GM18907 (cell line): ENCODE measurements at regions not wholly inside any gene's neighbourhood (a gene's known extent, or its start where the extent isn't known, plus 50 kb on each side); places are given as distances from the start of the nearest gene placed in this dataset.

Experiments used
- ATAC-seq: cut with Tn5 transposase; IDR thresholded peaks from one replicate; pipeline ENCODE4 v1.9.1; 2021; ENCODE audit warnings: mild to moderate bottlenecking, moderate library complexity; ENCODE audit not compliant: unreplicated experiment

DNA sequence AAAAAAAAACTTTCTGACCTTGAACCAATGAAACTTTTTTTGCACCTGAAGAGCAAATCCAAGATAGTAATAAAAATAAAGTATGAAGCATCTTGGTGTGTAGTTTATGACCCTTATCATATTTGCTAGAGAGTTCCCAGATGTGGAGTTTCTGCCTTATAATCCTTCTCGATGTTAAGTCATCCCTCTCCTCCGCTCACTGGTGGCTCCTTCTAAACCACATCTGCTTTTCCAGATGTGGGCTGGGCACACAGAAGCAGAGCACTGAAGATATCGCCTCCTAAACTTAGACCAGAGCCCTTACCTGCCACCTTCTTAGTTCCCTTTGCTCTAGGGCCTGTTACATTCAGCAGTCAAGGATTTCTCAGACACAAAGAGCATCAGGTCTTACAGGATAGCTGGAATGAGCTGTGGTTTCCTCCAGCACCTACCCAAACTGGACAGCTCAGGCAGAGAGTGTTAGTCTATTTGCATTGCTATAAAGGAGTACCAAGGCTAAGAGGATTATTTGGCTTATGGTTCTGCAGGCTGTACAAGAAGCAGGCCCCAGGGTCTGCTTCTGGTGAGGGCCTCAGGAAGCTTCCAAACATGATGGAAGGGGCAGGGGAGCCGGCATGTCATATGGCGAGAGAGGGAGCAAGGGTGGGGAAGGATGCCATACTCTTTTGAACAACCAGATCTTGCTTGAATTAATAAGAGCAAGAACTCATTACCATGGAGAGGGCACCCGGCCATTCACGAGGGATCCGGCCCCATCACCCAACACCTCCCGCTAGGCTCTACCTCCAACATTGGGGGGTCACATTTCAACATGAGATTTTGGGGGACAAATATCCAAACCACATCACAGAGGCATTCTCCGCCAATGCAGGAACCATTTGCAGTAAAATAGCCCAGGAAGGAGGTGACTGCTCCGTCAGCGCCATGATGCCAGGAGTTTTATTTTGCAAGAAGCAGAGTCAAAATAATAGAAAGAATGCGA, 75.6 kb upstream of the HELT start:
- ATAC-seq: no peak

DNA sequence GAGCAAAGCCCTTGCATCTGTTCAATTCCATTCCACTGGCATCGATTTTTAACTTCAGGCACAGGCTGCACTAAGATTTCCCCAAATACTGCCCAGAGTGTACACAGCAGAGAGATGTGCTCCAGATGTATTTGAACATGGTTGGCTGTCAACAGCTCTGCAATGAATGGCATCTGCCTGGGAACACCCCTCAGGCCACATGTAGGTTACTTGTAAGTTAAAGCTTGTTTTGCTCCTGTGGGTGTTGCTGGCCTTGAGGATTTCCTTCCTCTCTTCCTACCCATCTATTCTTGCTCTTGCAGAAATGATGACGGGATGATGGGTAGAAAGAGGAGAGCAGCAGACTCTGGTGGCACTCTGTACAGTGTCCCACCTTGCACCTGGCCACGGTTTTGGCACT, 69.3 kb upstream of the HELT start:
- ATAC-seq: no peak

DNA sequence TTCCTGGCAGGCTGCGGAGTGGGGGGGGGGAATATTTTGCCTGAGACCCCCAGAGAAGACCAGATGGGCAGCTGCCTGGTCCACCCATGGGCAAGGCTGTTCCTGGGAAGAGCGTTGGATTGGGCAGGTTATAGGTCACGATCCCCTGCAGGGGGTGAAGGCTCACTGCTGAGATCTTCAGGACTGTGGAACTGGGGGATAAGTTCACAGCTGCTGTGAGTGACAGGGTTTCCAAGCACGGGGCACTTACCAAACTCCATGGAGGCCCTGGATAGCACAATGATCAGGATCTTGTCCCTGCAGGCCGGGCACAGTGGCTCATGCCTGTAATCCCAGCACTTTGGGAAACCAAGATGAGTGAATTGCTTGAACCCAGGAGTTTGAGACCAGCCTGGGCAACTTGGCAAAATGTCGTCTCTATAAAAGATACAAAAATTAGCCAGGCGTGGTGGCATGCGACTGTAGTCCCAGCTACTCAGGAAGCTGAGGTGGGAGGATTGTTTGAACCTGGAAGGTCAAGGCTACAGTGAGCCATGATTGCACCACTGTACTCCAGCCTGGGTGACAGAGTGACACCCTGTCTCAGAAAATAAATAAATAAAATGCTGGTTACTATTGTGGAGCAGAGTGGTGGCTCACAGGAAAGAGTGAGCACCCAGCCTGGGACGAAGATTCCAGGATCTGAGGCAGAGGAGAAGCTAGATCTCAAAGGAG, 68.0 kb upstream of the HELT start:
- ATAC-seq: no peak

DNA sequence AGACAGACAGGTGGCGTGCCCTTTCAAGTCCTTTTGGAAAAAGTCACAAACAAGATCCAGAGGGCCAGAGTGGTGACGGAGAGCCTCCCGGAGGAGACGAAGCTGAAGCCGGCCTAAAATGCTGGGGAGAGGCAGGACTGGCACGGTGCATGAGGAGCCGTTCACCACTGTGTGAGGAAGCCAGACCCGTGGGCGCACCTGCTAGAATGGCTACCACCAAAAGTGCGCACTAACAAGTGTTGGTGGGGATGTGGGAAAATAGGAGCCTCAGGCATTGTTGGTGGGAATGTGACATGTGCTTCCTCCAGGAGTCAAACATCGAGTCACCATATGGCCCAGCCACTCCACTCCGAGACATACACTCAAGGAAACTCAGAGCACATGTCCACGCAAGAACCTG, 67.4 kb upstream of the HELT start:
- ATAC-seq: no peak

DNA sequence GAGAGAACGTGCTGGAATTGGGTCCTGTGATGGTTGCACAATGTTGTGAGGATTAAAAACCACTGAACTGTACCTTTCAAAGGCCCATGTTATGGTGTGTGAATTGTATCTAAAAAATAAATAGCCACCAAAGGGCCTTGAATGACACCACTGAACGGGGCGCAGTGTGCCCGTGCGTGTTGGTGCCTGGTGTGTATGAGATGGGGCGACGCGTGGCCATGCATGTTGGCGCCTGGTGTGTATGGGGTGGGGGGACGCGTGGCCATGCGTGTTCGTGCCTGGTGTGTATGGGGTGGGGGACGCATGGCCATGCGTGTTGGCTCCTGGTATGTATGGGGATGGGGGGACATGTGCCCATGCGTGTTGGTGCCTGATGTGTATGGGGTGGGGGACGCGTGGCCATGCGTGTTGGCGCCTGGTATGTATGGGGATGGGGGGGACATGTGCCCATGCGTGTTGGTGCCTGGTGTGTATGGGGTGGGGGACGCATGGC, 66.6 kb upstream of the HELT start:
- no peak for ATAC-seq

DNA sequence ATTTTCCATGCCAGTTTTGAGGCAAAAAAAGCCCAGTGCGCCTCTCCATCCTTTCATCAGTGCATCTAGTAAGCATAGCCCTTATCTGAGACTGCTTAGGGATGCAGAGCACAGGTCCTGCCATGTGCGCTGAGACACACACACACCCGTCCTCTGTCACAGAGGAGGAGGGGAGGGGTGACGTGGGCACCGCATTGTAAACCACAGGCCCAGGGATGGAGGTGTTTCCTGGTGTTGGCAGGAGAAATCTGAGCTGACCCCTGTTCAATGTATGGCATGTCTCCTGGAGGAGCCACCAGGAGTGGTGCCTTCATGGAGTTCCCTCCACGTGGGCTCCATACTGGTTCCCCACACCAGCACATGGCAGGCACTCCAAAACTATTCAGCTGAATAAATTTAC, 65.8 kb upstream of the HELT start:
- ATAC-seq: no peak

DNA sequence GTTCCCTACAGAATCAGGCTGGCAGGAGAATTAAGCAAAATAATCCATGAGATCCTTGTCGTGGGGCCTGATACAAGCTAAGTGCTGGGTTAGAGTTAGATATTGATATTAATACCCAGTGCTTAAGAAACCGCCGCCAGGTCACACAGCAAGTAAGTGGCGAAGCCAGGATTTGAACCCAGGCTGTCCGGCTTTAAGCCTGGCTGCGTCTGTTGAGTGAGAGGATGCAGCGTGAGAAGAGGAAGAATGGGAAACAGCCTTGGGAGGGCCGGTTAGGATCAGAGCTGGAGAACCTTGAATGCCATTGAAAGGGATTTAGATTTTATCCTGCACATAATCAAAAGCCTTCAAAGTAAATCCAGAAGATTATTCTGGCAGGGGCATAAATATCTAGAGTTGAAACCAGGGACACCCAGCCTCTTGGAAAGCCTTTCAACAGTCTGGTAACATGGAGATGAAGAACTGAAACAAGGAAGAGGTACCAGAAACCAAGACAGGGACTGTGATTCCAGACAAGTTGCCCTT, 64.8 kb upstream of the HELT start:
- ATAC-seq: no peak

DNA sequence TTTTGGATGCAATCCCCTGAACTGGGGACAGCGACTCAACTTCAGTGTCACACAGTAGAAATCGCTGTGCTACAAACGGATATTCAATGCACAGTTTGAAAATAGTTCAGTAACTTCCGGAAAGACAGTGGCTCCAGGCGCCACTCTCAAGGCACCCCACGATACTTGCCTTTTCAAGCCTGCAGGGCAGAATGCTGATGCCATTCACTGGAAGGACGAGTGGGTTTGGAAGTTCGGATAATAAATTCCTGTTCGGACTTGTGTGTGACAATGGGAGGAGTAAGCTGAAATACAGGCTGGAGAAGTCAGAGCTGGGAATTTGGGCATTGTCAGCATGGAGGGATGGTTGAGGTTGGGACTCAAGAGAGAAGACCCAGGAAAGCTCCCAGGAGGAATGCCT, 64.3 kb upstream of the HELT start:
- ATAC-seq: no peak

DNA sequence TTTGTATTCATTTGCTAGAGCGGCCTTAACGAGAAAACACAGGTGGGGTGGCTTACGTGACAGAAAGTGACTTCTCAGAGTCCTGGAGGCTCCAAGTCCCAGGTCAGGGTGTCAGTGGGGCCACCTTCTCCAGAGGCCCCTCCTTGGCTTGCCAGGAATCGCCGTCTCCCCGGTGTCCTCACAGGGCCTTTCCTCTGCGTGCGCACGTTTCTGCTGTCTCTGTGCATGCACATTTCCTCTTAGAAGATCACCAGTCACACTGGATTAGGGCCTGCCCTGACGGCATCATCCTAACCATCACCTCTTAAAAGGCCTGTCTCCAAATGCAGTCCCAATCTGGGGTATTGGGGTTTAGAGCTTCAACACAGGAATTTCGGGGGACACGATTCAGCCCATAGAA, 63.8 kb upstream of the HELT start:
- ATAC-seq: no peak

DNA sequence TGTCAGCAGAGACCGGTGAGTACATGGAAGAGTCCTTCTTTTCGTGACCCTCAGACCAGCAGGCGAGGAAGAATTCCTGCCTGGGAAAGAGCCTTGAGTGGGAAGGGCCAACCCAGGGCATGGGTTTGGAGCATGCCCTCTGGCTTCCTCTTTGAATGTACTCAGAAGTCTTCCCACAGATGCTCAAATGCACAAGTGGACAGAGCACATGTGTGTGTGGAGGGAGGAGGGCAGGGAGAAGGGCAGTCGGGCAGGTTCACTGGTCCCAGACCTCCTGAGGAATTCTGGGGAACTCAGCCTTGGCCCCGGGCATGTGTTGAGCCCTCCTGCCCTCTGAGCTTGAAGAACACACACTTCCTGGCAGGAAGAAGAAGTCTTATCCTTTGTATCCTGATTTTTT, 63.2 kb upstream of the HELT start:
- ATAC-seq: no peak

DNA sequence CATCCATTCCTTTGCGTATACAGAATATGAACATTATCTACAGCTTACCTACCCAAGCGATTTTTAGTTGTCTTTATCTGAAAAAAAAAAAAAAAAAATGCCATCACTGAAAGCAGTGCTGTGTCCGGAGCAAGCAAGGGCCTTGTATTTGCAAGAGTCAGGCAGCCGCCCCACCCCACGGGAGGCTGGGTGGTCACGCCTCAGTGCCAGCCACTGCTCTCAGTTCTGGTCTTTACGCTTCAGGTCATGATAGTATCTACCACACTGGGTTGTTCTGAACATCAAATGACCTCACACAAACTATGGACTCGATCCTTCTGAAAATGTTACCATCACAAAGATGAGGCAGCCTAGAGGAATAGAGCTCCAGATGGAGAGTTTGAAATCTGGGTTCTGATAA, 62.7 kb upstream of the HELT start:
- peak; percentile 82 for ATAC-seq

DNA sequence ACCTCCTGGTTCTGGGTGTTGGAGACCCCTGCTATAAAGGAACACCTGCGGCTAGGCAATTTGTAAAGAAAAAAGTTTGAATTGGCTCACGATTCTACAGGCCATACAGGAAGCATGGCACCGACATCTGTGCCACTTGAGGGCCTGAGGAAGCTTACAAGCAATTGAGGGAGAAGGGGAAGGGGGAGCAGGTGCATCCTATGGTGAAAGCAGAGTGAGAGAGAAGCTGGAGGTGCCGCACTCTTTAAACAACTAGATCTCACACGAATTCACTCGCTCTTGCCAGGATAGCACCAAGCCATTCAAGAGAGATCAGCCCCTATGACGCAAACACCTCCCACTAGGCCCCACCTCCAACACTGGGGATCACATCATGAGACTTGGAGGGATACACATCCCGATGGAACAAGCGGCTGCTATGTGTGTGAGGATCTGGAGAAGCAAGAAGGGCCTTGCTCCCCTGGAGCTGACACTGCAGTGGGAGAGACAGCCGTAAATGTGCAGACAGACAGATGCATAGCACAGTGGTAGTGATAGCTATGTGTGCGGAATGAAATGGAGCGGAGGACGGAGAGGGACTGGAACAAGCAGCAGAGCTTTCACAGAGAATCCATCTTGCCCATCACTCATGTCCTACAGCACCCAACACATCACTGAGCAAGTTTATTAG, 60.7 kb upstream of the HELT start:
- no peak for ATAC-seq

DNA sequence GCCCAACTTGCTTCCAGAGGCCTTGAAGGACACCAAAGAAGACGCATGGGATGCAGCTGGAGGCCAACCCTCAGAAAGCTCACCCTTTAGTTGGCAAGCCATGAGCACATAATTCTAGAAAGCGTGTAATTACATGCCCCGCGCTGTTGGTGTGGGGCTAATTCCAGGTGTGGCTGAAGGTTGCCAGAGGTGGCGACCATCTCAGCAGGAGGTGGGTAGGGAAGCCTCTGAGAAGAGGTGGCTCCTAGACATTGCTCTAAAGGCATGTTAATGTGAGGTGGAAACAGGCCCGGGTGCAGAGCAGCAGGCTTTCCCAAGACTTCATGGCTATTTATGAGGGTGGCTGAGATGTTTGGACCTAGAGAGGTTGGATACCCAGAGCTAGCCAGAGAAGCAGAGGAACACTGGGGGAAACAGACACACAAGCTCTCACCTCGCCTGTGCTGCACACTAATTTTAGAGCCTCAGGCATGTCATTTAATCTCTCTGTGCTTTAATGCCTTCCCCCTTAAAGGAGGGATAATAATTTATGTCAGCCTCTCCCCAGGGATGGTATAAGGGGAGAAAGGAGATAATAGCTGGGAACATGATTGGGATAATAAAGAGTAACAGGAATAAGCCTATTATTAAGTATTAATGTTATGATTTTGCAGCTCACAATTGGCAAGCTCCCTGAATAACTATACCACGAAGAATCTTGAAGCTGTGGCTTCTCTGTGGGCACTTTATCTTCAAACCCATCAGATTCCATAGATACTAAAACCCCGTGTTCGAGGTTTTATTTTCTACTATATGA, 60.0 kb upstream of the HELT start:
- ATAC-seq: no peak

DNA sequence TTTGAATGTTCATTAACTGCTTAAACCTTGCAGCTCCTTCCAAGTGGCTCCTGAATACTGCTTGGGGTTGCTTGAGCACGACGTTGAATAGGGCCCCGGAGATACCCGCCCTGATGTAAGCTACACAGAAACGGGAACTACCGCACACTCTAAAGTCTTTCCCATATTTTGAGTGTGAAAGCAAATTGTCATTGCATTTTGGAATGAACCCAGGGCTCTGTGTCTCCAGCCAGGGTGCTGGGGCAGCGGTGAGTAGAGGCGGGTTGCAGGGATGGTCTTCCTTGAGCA, 59.4 kb upstream of the HELT start:
- no peak for ATAC-seq

DNA sequence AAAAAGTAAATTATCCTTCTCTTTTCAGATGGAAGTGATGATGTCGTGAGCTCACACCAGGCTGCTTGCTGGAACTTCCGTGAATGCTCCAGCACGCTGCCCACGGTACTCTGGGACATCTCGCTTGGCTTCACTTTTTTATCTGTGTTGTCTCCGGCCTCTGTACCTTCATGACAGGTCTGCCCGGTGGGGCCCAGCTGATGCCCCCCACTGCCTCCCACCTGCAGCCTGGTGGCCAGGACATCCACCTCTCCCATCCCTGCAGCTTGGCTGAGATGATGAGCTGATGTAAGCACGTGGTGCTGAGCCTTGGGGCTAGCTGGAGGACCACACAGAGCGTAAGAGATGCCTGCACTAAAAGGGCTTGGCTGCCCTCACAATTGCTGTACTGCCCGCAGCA, 59.0 kb upstream of the HELT start:
- no peak for ATAC-seq

DNA sequence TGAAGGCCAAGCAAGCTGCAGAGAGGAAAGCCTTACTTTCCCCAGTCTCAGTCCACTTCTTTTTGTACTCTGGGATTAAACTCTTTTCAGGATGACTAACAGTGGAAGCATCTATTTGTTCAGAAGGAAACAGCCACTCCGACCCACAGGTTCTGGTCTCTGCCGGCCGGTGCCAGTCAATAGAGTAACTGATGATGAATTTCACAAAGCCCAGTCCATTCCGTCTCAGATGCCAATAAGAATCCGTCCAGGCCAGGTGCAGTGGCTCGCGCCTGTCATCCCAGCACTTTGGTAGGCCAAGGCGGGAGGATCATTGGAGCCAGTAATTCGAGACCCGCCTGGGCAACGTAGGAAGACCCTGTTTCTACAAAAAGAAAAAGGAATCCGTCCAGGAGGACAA, 58.5 kb upstream of the HELT start:
- no peak for ATAC-seq

DNA sequence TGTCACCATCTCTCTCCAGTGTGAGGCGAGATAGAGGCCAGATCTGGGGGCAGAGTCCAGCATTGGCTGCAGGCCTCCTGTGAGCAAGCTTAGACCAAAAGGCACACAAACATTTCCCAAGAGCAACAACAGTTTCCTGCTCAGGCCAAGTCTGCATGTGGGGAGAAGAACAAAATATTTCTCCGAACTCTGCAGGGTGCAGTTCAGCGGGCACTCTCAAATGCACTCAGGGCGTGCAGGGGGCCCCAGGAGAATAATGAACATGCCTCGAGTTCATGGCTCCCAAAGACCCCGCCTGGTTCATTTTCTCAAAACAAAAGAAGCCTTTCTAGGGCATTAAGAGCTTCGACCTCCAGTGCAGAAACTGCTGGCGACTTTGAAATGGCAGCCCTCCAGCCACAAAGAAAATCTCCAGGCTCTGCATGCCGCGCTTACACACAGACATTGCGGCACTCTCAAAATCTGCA, 57.8 kb upstream of the HELT start:
- ATAC-seq: no peak

DNA sequence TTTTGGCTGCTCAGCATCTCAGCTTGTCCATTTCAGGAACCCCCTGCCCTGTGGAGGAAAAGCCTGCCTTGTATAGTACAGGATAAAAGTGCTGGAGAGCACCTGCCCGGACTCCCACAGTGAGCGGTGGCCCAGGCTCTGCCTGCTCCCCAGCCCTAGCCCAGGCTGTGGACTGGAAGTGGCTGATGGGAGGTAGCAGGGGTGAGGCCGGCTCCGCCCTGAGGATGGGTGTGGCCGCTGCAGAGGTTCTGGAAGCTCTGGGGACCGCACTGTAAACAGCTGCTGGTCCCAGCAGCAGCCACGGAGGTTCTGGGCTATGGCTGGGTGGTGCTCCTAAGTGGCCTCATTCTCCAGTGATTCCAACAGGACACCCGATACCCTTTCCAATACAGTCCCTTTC, 56.6 kb upstream of the HELT start:
- ATAC-seq: no peak

DNA sequence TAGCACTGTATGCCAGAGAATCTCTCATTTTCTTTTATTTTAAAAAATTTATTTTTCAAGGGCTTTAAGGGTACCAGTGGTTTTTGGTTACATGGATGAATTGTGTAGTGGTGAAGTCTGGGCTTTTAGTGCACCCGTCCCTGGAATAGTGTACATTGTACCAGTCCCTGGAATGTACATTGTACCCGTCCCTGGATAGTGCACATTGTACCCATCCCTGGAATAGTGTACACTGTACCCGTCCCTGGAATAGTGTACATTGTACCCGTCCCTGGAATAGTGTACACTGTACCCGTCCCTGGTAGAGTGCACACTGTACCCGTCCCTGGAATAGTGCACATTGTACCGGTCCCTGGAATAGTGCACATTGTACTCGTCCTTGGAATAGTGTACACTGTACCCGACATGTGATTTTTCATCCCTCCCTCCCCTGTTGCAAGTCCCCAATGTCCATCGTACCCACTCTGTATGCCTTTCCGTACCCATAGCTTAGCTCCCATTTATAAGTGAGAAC, 56.1 kb upstream of the HELT start:
- ATAC-seq: no peak
